Cardiac fibroblast (primary cell): ENCODE measurements at regions not wholly inside any gene's neighbourhood (a gene's known extent, or its start where the extent isn't known, plus 50 kb on each side); places are given as distances from the start of the nearest gene placed in this dataset.
"Not testable (repeated sequence)": the region's sequence is repeated elsewhere in the genome, so short reads cannot be mapped to it uniquely, and the experiment has no call there.

Experiments used
- DNase-seq, 2 donors: peaks; one replicate each; pipeline versions ENCODE4 v3.0.0 to v3.0.0-alpha.2; 2010; ENCODE audit warnings: low read depth in 2 of 2
- H3K4me3 ChIP-seq, 2 donors: replicated peaks in 1 of 2; 1 replicate in 1 of 2; 2 replicates in 1 of 2; pipeline ENCODE4 v1.5.1; 2011; ENCODE audit warnings: low read depth in 2 of 2, low read length in 2 of 2, mild to moderate bottlenecking in 2 of 2, moderate library complexity in 1 of 2
- CTCF ChIP-seq: IDR thresholded peaks from one replicate; pipeline ENCODE4 v1.5.1; 2011; ENCODE audit warnings: low read depth, mild to moderate bottlenecking, low read length, inconsistent platforms

- H3K4me3 ChIP-seq: no peak overlapping the region
- no peak for TF ChIP-seq CTCF
These were observed 148.8 kb downstream of the TPRA1 start for GRCh38 chr3:127441764-127442163.

GRCh38 chr3:127440384-127440783 is 150.1 kb downstream of the TPRA1 start:
- no peak overlapping the region for H3K4me3 ChIP-seq
- no peak for TF ChIP-seq CTCF
- DNase-seq: no peak

More at GRCh38 chr3:127441764-127442163, 148.8 kb downstream of the TPRA1 start:
- no peak for DNase-seq

- DNase-seq: no peak
- H3K4me3 ChIP-seq: no peak overlapping the region
- TF ChIP-seq CTCF: no peak
These were observed 150.9 kb downstream of the TPRA1 start for GRCh38 chr3:127439621-127440020.

GRCh38 chr3:127438951-127439350 is 151.1 kb upstream of the PRR20G start:
- no peak overlapping the region for H3K4me3 ChIP-seq
- no peak for TF ChIP-seq CTCF
- no peak for DNase-seq

- DNase-seq: no peak
- H3K4me3 ChIP-seq: no peak overlapping the region
- TF ChIP-seq CTCF: no peak
These were observed 150.5 kb upstream of the PRR20G start for GRCh38 chr3:127438371-127438770.

- DNase-seq, H3K4me3 ChIP-seq: not testable (repeated sequence)
These were observed 147.5 kb upstream of the PRR20G start for GRCh38 chr3:127435299-127435698.

- TF ChIP-seq CTCF: no peak
- no peak for DNase-seq
- H3K4me3 ChIP-seq: no peak overlapping the region
These were observed 143.2 kb upstream of the PRR20G start for GRCh38 chr3:127431066-127431465.
